HG02852 (cell line): ENCODE measurements at regions not wholly inside any gene's neighbourhood (a gene's known extent, or its start where the extent isn't known, plus 50 kb on each side); places are given as distances from the start of the nearest gene placed in this dataset.
A peak's percentile ranks its signal among the peaks of the same experiment; 100 is the strongest.

Experiments
- ATAC-seq: cut with Tn5 transposase; IDR thresholded peaks from one replicate; pipeline ENCODE4 v1.9.1; 2021; ENCODE audit warnings: mild to moderate bottlenecking, moderate library complexity; ENCODE audit not compliant: unreplicated experiment

GRCh38 chr2:4455486-4456155, 752.2 kb downstream of the DCDC2C start:
- no peak for ATAC-seq

DNA sequence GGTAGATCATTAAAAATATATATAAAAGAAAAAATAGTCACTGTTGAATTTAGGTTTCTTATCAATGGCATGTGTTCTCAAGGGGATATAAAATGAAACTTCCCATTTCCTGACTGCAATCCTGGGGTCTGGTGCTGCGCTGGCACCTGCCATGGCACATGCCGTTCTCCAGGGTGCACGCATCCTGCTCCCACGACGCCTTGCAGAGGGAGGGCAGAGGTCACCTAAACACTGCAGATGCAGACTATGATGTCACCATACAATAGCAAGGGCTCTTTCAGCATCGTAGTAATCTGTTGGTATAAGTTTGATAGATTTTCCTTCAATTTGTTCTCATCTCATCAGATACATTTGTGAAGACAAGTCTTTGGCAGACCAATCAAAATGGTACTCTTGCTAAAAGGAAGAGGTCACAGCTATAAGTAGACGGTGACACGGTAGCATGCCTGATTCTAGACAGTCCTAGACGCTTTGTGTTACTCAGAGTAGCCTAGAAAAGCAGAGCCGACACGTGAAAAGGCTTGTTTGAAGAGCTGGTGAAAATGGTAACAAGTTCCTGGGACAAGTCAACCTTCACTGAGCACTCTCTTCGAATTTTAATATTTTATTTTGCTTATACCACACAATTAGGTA, 761.4 kb downstream of the DCDC2C start:
- ATAC-seq: no peak

DNA sequence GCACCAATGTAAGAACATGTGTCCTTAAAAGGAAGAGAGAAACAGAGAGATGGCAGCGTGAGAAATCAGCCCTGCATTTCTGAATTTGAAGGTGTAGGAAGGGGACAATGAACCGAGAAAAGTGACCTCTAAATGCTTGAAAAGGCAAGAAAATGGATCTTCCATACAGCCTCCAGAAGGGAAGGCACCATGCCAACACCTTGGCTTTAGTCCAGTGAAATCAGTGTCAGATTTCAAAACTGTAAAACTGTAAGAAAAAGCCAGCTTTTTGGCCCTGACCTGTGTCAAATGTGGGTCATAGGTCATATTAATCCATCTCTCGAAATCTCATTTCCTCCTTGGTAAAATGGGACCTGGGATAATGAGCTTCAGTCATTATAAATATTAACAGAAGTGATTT, 762.3 kb downstream of the DCDC2C start:
- ATAC-seq: no peak

- no peak for ATAC-seq
Observed at GRCh38 chr2:4475618-4476017, 772.2 kb downstream of the DCDC2C start.

- ATAC-seq: no peak
Observed at GRCh38 chr2:4483050-4483449, 779.7 kb downstream of the DCDC2C start.

DNA sequence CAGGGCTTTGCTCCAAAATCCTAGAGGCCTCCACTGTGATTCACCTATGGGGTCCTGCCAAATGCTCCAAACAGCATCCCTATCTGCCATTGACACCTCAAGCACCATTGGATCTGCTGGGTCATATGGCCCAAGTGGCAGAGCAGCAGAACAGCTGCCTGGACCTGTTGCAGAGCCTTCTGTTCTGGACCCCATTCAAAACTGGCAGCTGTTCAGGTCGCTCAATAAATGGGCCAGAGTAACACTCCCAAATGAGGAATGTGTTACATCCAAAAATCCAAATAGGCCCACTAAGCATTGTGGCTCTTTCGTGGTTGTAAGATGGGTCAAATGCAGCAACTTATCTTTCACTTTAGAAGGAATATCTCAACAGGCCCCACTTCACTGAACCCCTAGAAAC, 783.6 kb downstream of the DCDC2C start:
- no peak for ATAC-seq

- ATAC-seq: no peak
Observed at GRCh38 chr2:4499316-4500030, 796.1 kb downstream of the DCDC2C start.

DNA sequence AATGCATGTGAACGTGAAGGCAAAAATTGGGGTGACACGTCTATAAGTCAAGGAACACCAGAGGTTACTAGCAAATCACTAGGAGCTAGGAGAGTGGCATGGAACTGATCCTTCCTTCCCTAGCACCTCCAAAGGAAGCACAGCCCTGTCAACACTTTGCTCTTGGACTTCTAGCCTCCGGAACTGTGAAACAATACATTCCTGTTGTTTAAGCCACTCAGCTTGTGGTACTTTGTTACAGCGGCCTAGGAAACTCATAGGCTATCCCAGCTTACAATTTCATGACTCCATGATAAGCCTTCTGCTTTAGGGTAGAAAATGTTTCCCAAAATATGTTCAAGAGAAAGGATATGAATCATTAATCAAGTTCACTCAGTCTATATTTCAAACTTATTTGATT, 798.1 kb downstream of the DCDC2C start:
- no peak for ATAC-seq

DNA sequence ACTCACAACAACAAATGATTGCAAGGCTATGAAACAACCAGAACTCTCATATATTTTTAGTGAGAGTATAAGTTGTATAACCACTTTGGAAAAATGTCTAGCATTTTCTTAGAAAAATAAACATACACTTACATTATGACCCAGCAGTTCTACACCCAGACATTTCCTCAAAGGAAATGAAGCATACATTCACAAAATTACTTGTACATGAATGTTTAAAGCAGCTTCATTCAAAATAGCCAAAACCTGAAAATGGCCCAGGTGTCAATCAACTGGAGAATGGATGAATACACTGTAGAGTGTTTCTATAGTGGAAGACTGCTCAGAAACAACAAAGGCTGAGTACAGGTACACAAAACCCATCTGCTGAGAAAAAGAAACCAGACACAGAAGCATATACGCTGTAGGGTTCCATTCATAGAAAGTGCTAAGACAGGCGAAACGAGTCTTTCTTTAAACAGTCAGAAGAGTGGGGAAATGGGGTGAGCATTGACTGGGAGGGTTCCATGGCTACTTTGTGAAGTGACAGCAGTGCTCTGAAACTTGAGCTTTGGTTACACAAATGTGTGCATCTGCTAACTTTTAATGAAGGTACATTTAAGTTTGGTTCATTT, 799.0 kb downstream of the DCDC2C start:
- no peak for ATAC-seq

DNA sequence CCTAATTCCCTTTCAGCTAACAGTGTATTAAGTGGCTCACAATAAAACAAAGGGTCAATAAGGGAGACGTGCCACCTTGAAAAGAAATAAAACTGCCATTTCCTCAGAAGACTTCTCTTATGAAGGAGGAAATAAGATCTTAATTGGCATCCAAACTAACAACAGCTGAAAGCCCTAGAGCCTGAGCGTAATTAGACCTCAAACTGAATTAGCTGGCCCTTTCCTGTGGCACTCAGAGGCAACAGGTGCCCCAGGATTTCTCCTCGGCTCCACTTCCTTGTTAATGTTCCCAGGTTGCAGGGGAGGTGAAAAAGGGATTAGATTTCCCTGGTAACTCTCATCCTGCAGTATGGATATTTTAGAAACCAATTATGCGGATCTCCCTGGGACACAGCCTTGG, 804.3 kb downstream of the DCDC2C start:
- no peak for ATAC-seq

DNA sequence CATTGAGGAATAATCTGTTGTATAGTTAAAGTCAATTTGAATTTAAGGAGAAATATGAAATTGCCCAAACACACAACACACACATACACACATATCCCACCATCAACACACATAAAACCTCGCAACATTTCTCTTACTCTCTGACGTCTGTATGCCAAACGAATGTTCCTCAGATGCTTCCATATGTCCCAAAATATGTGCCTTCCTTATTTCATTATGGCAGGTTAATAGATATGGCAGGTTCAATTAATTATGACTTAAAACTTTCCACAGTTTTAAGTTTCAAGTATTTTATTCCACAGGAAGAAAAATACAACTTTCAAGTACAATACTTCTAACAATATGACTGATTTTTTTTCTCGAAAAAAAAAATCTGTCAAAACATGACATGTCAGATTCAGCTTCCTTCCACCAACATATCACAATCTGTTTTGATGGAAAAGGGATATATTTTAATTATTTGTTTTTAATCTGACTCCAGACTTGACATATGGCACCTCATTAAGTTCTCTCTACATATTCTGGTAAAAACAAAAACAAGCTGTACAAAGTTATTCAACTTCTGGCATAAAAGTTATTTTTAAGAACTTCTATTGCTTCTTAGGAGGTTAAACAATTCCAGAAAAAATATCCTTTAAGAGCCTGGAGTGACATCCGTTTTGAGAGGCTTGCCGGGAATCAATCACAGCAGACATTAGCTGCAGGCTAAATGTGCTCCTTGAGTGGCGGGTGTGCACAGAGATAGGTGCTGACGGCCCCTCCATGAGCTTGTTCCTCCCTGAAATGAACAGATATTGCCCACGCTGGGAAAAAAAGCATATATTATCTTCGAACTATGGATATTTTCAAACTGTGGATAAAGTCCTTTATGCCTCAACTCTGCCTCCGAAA, 812.7 kb downstream of the DCDC2C start:
- no peak for ATAC-seq

GRCh38 chr2:4518596-4518995, 815.2 kb downstream of the DCDC2C start:
- no peak for ATAC-seq

DNA sequence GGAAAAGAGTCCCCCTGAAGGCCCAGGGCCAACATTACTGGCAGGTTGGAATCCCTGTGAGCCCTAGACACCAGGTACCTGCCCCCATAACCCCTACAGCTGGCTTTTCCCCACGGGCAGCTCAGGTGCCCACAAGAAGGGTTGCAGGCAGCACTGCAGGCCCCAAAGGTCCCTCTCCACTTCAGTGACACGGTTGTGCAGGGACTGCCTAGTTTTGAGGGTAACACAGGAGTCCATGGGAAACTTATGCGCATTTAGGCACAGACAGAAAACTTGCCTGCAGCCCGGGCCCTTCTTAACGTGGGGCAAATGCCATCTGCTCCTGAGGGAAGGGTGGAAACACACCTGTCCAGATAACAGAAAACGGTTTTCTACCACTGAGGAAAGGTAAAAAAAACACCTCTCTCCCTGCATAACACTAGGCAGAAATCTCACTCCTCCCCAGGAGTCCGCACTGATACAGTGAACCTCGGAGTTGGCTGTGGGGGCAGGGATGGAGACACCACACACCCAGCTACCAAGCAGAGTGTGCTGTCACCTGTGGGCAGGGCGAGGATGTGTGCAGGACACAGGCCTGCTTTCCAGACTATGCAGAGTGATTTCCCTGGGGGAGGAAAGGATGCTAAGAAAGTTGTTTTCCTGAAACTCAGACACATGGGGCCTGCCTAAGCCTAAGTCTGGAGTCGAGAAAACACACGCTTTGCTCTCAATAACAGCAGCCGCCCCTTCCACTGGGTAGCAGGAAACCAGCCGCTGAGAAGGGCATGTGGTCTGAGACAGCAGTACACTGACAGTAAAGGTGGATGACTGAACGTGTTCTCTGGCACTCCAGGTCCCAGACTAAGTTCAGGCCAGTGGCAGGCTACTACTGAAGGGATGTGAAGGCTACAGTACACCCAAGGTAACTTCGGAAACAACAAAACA, 819.4 kb downstream of the DCDC2C start:
- ATAC-seq: no peak

GRCh38 chr2:4527416-4527815, 824.0 kb downstream of the DCDC2C start:
- ATAC-seq: no peak

GRCh38 chr2:4528246-4528645, 824.9 kb downstream of the DCDC2C start:
- ATAC-seq: no peak

DNA sequence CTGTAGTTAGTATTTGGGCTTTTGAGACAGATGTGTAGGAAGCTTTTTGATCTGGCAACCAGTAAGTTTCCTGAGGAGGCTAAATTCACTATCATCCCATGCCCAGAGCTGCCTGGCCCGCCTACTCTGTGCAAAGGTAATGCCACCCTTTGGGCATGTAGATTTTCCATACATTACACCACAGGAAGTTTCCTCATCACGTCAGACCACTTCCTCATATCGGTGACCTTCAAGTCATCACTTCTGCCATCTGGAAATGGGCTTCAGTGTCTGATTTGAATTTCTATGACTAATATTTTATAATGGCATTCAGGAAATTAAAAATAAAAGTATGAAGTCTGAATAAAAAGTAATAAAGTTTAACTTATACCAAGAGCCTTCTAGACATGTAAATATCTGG, 825.4 kb downstream of the DCDC2C start:
- no peak for ATAC-seq

DNA sequence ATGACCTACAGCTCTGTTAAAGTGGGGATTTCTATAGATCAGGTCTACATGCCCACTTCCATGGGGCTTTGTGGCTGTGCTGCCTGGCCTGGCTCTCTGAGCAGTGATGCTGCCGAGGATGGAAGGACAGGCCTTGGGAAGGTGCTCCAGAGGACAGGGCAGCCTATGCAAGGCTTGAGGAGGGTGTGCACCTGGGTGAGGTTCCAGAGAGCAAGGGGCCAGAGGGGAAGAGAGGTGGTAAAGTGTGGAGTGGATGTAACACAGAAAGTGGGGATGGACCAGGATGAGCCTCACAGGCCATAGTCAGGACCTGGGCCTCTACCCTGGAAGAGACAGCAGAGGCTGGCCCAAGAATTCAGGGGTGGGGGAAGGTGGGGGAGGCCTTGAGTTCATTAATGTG, 826.4 kb downstream of the DCDC2C start:
- ATAC-seq: no peak

GRCh38 chr2:4530231-4530630, 826.9 kb downstream of the DCDC2C start:
- no peak for ATAC-seq

DNA sequence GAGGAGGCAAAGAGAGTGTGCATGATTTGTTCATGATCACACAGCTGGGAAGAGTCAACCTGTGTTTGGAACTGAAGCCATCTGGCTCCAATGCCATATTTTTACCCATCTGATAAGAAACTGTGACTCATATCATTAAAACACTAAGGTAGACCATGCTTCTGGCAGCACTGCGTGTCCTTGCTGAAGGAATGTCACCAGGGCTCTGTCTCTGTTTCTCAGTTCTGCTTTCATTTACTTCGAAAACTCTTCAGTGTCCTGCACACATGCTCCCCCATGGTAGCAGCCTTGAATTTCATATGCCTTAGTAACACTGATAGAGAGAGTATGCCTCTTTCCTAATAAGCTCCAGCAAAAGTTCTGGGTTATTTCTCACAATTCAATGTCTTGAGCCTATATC, 830.4 kb downstream of the DCDC2C start:
- ATAC-seq: peak; percentile 59

- no peak for ATAC-seq
Observed at GRCh38 chr2:4539121-4539520, 835.7 kb downstream of the DCDC2C start.
